SK-N-SH (cell line): ENCODE measurements at regions not wholly inside any gene's neighbourhood (a gene's known extent, or its start where the extent isn't known, plus 50 kb on each side); places are given as distances from the start of the nearest gene placed in this dataset.

Experiments
- CTCF ChIA-PET: fragments of 300-600, 350-600 bp; formaldehyde crosslinking; extraction: SDS; loops from one replicate; lab custom pipeline; 2021; lab: Yijun Ruan, JAX
- POLR2A ChIA-PET: fragments of 350-600 bp; sonication (Branson Sonifier 250); formaldehyde crosslinking; extraction: SDS; loops from one replicate; lab custom pipeline; 2020; ENCODE audit warnings: antibody characterized with exemption, inconsistent platforms; lab: Yijun Ruan, JAX
- DNase-seq: peaks from one replicate; pipeline ENCODE4 v3.0.0; 2012
- H2AFZ ChIP-seq: fragments of 200-600 bp; sonication (generic); 2 replicates; pipeline ENCODE4 v1.8.1; 2016; ENCODE audit warnings: antibody characterized with exemption, mild to moderate bottlenecking, low read depth
- H3F3A ChIP-seq: fragments of 200-600 bp; sonication (generic); replicated peaks from 2 replicates; pipeline ENCODE3; 2016; ENCODE audit warnings: antibody characterized with exemption, mild to moderate bottlenecking; ENCODE audit not compliant: insufficient read depth
- H3K27ac ChIP-seq, 2 experiments: fragments of 200-500 bp in 1 of 2; fragments of 200-600 bp in 1 of 2; sonication (Bioruptor generic) in 1 of 2; sonication (generic), shearing (Covaris generic) in 1 of 2; 2 replicates each; pipeline versions ENCODE4 v1.5.1 to v1.6.1; 2014 to 2016; ENCODE audit warnings: low read depth in 2 of 2, inconsistent platforms in 1 of 2, low read length in 1 of 2, mild to moderate bottlenecking in 1 of 2, mixed read lengths in 1 of 2
- H3K27me3 ChIP-seq: fragments of 200-600 bp; sonication (generic), shearing (Covaris generic); 2 replicates; pipeline ENCODE4 v1.6.1; 2016; ENCODE audit warnings: mixed run types; ENCODE audit not compliant: insufficient read depth
- H3K36me3 ChIP-seq, 2 experiments: fragments of 200-500 bp in 1 of 2; fragments of 200-600 bp in 1 of 2; sonication (Bioruptor generic) in 1 of 2; sonication (generic) in 1 of 2; replicated peaks in 1 of 2; 2 replicates each; pipeline versions ENCODE3 to v1.5.1; 2014 to 2016; ENCODE audit warnings: low read length in 1 of 2, mild to moderate bottlenecking in 1 of 2; ENCODE audit not compliant: insufficient read depth in 2 of 2, control insufficient read depth in 1 of 2
- H3K4me1 ChIP-seq, 2 experiments: fragments of 200-500 bp in 1 of 2; fragments of 200-600 bp in 1 of 2; sonication (Bioruptor generic) in 1 of 2; sonication (generic), shearing (Covaris generic) in 1 of 2; 2 replicates each; pipeline versions ENCODE4 v1.5.1 to v1.6.1; 2014 to 2016; ENCODE audit warnings: low read depth in 1 of 2, low read length in 1 of 2, mixed run types in 1 of 2; ENCODE audit not compliant: insufficient read depth in 2 of 2, control insufficient read depth in 1 of 2
- H3K4me2 ChIP-seq: fragments of 200-600 bp; sonication (generic), shearing (Covaris generic); 2 replicates; pipeline ENCODE4 v1.6.1; 2017; ENCODE audit warnings: mixed run types
- H3K4me3 ChIP-seq, 2 experiments: fragments of 200-500 bp in 1 of 2; fragments of 200-600 bp in 1 of 2; sonication (Bioruptor generic) in 1 of 2; sonication (generic), shearing (Covaris generic) in 1 of 2; 2 replicates each; pipeline versions ENCODE4 v1.5.1 to v1.8.1; 2014 to 2016; ENCODE audit warnings: low read depth in 2 of 2, inconsistent platforms in 1 of 2, low read length in 1 of 2, mild to moderate bottlenecking in 1 of 2, mixed read lengths in 1 of 2, moderate library complexity in 1 of 2
- H3K79me2 ChIP-seq: fragments of 200-600 bp; sonication (generic); 2 replicates; pipeline ENCODE4 v1.8.1; 2017; ENCODE audit warnings: mild to moderate bottlenecking; ENCODE audit not compliant: insufficient read depth
- H3K9ac ChIP-seq: fragments of 200-600 bp; sonication (generic); 2 replicates; pipeline ENCODE4 v1.6.1; 2017; ENCODE audit warnings: mixed run types
- H3K9me2 ChIP-seq: fragments of 200-600 bp; sonication (generic); 2 replicates; pipeline ENCODE4 v1.6.1; 2017; ENCODE audit warnings: mixed run types
- H3K9me3 ChIP-seq: fragments of 200-600 bp; sonication (generic); 2 replicates; pipeline ENCODE4 v1.6.1; 2017; ENCODE audit warnings: mixed run types, mild to moderate bottlenecking, moderate library complexity
- H4K20me1 ChIP-seq: fragments of 200-600 bp; sonication (generic); 2 replicates; pipeline ENCODE4 v1.6.1; 2017; ENCODE audit warnings: mild to moderate bottlenecking, mixed run types; ENCODE audit not compliant: insufficient read depth
- CTCF ChIP-seq: fragments of 200-600 bp; sonication (generic); IDR thresholded peaks from 2 replicates; pipeline ENCODE4 v1.6.1; 2017; ENCODE audit warnings: antibody characterized with exemption, mild to moderate bottlenecking, moderate library complexity
- EP300 ChIP-seq, 2 experiments: IDR thresholded peaks; 2 replicates each; pipeline versions ENCODE4 v1.4.0 to v1.6.1; 2012; ENCODE audit warnings: borderline replicate concordance in 1 of 2, low read depth in 1 of 2, low read length in 1 of 2
- EZH2phosphoT487 ChIP-seq: fragments of 200-600 bp; sonication (generic); IDR thresholded peaks from 2 replicates; pipeline ENCODE4 v1.6.1; 2017; ENCODE audit warnings: low read depth, mixed run types, mild to moderate bottlenecking, antibody characterized with exemption, moderate library complexity, borderline replicate concordance
- FOSL2 ChIP-seq: IDR thresholded peaks from 2 replicates; pipeline ENCODE4 v1.4.0; 2012; ENCODE audit warnings: low read depth, mild to moderate bottlenecking, moderate library complexity, borderline replicate concordance
- GATA2 ChIP-seq: sonication (generic); formaldehyde crosslinking; IDR thresholded peaks from 2 replicates; pipeline ENCODE4 v1.5.0; 2020; ENCODE audit warnings: mild to moderate bottlenecking, missing genetic modification reagents
- MEF2A ChIP-seq: IDR thresholded peaks from 2 replicates; pipeline ENCODE4 v1.4.0; 2012; ENCODE audit warnings: low read depth, borderline replicate concordance
- MXI1 ChIP-seq: IDR thresholded peaks from 2 replicates; pipeline ENCODE4 v1.6.1; 2012; ENCODE audit warnings: mild to moderate bottlenecking, low read depth, low read length, improper control_type of control experiment
- SMC3 ChIP-seq: IDR thresholded peaks from 2 replicates; pipeline ENCODE4 v1.6.1; 2012; ENCODE audit warnings: low read depth, low read length, improper control_type of control experiment
- TCF12 ChIP-seq: IDR thresholded peaks from 2 replicates; pipeline ENCODE4 v1.4.0; 2012
- ZBTB33 ChIP-seq: IDR thresholded peaks from 2 replicates; pipeline ENCODE4 v1.4.0; 2012; ENCODE audit warnings: low read depth, borderline replicate concordance
- WGBS: methylation state at CpG from one replicate; pipeline ENCODE4 v1.1.6; 2017; ENCODE audit warnings: low lambda C conversion rate; 5-methylcytosine and 5-hydroxymethylcytosine counted together

DNA sequence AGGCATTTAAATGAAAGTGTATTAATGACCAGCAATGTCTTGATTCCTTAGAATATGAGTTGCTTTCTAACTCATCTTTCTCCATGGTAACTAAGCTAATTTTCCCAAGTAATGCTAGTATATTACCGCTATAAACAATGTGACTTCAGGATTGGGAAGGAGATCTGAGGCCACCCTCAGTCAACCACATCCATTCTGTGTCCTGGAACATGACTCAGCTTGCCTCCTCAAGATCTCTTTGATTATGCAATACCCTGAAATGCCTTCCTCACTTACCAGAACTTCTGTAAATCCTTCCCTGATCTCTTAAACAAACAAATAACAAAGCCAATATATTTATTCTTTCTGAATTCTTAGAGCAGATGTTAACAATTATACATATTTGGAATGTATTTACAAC is 1495.5 kb downstream of the PCDH18 start:
- Histone ChIP-seq H3K36me3 (no peaks in the 10 kb centered on the region), H3K4me3 (no peak overlapping the region), H3K27ac (no peak overlapping the region), H3K27me3 (no peaks in the 10 kb centered on the region), H3K9ac (no peak overlapping the region), H3K4me2 (no peak overlapping the region), H4K20me1 (no peaks in the 10 kb centered on the region), H3K9me2 (no peaks in the 10 kb centered on the region), H3F3A (no peaks in the 10 kb centered on the region), H2AFZ (no peak overlapping the region), H3K4me1 (no peaks in the 10 kb centered on the region; a peak in 1 of 4 replicates), H3K9me3 (no peaks in the 10 kb centered on the region)
- CTCF ChIA-PET = no interaction called here
- DNase-seq = no peak
- POLR2A ChIA-PET = no interaction called here
- WGBS = 74% methylated on average over 1 of the region's 1 CpG
- TF ChIP-seq EP300 (IDR thresholded peaks at IDR 0.05; ENCODE audit: borderline replicate concordance in 1 of 2, low read depth in 1 of 2, low read length in 1 of 2) (no peak), MEF2A (no peak), CTCF (no peak), MXI1 (no peak), EZH2phosphoT487 (no peak), FOSL2 (no peak), GATA2 (CRISPR knock-in tag) (no peak), TCF12 (no peak), SMC3 (no peak)
- TF ChIP-seq, all 33 proteins: peak for 0
- no peaks in the 10 kb centered on the region for H3K79me2 ChIP-seq

DNA sequence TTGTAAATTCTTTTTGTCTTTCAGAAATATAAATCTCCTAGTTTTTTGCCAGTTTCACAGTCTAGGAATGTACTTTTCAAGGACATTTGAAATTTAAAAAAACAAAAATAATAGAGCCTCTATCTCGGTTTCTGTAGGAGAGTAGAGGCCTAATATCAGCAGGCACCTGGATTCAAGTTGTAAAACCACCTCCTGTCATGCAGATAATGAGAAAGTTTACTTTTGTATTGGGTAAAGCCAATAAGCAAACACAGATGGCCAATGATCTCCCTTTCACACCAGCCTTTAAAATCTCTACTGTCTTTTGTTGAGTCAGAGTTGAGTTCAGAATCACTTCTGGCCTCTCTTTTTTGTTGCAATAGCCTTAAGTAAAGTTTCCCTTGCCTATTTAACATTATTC is 1499.9 kb downstream of the PCDH18 start:
- DNase-seq = no peak
- Histone ChIP-seq H3K36me3 (no peaks in the 10 kb centered on the region), H2AFZ (no peak overlapping the region), H3K4me3 (no peak overlapping the region), H4K20me1 (no peaks in the 10 kb centered on the region), H3K79me2 (no peaks in the 10 kb centered on the region), H3K9ac (no peak overlapping the region), H3K27me3 (no peaks in the 10 kb centered on the region), H3F3A (no peaks in the 10 kb centered on the region), H3K27ac (no peak overlapping the region), H3K4me1 (no peaks in the 10 kb centered on the region), H3K4me2 (no peak overlapping the region), H3K9me2 (no peaks in the 10 kb centered on the region), H3K9me3 (no peaks in the 10 kb centered on the region)
- TF ChIP-seq ZBTB33 = no peak
- POLR2A ChIA-PET = no interaction called here
- WGBS = 30% methylated on average over 1 of the region's 1 CpG
- CTCF ChIA-PET = no interaction called here
